CD1c-positive myeloid dendritic cell (primary cell): ENCODE measurements at regions not wholly inside any gene's neighbourhood (a gene's known extent, or its start where the extent isn't known, plus 50 kb on each side); places are given as distances from the start of the nearest gene placed in this dataset.
"Not testable (repeated sequence)": the region's sequence is repeated elsewhere in the genome, so short reads cannot be mapped to it uniquely, and the experiment has no call there.

ENCODE experiments used
- DNase-seq: peaks from one replicate; pipeline ENCODE4 v3.0.0-alpha.2; 2016; ENCODE audit errors: extremely low spot score

DNA sequence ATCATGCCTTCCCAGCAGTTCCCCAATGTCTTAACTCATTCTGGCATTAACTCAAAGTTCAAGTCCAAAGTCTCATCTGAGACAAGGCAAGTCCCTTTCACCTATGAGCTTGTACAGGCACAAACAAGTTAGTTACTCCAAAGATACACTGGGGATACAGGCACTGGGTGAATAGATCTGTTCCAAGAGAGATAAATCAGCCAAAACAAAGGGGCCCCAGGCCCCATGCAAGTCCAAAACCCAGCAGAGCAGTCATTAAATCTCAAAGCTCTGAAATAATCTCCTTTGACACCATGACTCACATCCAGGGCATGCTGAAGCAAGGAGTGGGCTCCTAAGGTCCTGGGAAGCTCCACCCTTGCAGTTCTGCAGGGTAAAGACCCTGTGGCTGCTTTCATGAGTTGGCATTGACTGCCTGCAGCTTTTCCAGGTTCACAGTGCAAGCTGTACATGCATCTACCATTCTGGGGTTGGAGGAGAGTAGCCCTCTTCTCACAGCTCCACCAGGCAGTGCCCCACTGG is 332.2 kb upstream of the KIF2B start:
- no peak for DNase-seq

DNA sequence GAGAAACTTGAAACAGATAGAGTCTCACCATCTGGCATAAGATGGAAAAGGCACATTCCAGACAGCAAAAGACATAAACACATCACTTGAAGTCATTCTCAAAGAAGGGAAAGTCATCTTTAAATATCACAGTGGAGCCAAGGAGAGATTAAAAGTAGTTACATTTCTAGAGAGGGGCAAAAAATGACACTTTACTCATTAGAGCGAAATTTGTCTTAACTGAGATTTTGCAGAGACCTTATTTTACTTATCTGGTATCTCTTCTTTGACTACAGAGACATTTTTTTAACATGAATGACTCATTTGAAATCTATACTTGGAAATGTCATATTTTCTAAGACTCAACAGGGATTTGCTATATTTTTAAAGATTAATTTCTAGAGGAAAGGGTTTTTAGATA is 339.0 kb upstream of the KIF2B start:
- DNase-seq = no peak

DNA sequence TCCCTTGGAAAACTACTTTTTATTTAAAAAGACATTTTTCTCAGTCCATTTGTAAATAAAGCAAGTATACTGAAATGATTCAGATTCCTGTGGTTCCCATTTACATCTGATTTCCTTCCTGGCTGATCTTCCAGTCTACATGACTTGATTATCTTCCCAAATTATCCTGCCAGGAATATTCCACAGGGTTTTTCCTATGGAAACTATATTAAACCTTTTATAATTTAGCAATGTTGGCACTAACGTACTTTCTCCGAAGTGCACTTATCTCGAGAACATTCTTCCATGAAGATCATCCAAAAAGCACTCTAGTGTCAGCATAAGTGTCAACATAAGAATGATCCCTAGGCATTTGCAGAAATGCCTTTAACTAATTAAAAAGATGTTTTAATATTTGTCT is 347.7 kb upstream of the KIF2B start:
- no peak for DNase-seq

DNA sequence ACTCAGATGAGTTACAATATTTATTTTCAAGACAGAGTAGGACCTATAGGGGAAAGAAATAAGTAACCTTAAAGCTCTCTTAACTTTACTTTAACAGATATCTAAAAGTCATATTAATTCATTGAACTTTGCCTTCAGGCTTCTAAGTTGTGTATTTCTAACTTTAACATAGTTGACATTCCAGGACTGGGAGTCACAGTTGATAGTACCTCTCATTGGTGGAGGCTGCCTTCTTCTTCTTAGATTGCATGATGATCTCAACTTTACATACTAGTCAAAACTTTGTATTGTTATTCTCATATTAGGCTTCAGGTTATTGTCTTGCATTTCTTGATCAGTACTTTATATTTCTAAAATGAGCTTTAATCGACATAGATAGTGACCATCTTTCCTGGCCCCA is 350.1 kb upstream of the KIF2B start:
- no peak for DNase-seq

DNA sequence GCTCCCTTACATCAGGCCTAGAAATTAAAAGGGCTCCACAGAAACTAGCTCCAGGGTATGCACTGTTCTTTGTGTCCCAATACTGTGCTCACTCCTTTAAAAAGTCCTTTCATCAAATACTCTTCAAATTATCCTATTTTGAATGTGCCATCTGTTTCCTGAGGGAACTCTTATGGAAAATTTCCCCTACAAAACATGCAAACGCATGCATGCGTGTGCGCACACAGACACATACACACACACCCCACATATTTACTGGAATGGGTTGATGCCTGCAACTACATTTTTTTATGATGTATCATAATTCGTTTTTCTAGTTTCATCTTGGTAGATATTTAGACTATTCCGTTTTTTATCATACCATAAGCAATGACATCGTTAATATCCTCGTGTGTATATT is 351.2 kb upstream of the KIF2B start:
- DNase-seq = no peak

DNA sequence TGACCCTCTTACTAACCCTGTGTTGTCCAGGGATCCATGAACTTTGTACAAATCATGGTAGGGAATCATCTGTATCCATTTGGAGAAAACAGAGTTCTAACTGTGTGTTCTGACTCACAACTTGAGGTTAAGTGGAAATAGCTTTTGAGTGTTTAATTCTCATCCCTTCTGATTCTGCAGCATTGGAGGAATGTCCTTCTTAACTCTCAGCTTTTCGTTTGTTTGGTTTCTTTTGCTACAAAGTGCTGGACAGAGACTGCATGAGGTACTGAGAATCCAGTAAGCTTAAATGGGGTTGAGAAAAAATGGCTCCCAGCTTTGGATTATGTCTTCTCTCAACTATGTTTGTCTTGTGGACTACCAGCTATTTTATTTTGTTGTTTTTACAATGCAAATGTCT is 352.1 kb upstream of the KIF2B start:
- DNase-seq = no peak

DNA sequence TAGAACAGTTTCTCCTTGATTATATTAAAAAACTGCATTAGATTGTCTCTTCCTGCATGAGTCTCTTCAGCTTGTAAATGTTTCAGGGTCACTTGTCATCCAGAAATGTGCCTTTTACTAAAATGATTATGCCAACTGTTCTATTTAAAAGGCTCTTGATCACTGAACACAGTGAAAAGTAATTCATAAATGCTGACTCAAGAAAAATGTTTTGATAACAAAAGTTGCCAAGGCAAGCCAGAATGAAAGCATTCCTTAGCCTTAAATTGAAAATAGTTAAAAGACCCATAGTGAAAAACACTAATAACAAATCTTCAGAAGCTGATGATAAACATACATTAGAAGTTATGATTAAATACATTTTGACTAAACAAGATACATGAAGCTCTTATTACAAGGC is 356.0 kb upstream of the KIF2B start:
- DNase-seq = no peak

DNA sequence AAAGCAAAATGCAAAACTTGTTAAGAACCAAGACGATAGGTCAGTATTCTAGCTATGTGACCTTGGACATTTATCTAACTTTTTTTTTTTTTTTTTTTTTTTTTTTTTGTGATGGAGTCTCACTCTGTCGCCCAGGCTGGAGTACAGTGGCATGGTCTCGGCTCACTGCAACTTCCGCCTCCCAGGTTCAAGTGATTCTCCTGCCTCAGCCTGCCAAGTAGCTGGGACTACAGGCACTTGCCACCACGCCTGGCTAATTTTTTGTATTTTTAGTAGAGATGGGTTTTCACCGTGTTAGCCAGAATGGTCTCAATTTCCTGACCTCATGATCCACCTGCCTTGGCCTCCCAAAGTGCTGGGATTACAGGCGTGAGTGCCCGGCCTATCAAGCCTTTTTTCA is 358.3 kb upstream of the KIF2B start:
- DNase-seq = not testable (repeated sequence)

DNA sequence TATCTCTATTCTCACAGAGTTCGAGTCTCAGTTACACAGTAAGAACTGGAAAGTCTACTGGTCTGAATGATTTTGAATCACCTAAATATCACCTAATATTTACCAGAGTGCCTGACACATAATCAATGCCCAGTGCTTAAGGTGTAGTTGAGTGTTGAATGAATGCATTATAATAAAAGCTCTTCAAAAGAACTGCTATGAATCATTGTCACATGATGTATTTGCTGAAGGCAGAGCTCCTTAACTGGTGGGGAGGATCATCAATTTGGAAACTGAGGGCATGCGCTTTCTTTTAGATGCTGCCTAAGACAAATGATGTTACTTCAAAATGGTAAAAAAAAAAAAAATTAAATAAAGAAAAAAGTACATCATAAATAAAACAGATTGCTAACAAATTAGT is 359.4 kb upstream of the KIF2B start:
- DNase-seq = no peak

DNA sequence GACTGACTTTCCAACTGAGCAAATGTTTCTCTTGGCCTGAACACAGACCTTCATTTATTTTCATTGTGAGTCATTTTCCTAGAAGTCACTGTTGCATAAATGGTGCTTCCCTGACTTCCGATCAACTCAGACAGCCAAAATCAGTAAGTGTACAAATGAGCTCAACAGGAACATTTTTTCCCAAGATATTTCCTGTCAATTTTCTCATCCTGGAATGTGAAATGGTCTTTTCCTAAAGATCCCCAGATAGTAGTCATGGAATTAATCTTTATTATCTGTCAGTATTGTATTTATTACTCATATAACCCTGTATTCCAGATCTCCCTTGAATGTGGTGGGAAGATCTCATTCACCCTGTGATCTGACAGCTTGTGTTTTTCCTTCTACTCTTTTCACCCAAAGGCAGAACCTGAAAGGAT is 360.3 kb upstream of the KIF2B start:
- DNase-seq = no peak

DNA sequence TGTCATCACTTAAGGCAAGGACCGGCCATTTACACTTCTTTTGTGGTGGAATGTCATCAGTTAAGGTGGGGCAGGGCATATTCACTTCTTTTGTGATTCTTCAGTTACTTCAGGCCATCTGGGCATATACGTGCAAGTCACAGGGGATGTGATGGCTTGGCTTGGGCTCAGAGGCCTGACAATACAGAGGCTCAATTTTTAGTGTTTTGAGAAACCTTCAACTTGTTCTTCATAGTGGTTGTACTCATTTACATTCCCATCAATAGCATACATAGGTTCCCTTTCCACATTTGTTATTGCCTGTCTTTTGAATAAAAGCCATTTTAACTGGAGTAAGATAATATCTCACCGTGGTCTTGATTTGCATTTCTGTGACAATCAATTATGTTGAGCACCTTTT is 366.8 kb upstream of the KIF2B start:
- not testable (repeated sequence) for DNase-seq

DNA sequence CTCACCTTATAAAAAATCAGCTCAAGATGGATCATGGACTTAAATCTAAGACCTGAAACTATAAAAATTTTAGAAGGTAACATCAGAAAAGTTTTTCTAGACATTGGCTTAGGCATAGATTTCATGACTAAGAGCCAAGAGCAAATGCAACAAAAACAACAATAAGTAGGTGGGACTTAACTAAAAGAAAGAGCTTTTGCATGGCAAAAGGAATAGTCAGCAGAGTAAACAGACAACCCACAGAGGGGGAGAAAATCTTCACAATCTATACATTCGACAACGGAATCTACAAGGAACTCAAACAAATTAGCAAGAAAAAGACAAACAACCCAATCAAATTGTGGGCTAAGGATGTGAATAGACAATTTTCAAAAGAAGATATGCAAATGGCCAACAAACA is 368.4 kb upstream of the KIF2B start:
- DNase-seq = no peak

DNA sequence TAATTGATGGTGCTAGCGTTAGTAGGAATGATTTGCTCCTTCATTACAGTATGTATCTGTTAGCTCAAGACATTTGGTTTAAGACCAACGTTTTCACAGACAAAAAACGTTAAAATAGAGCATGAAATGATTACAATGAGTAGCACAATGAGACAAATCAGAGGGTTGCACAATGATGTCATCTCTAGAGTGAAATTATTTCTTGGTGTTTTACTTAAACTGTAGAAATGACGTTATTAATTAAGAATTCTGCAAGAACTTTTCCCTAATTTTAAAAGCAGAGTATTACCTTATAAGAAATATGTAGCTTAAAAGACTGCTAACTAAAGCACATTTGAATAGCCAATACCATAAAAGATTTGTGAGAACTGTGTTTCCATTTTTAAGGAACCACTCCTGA is 373.4 kb upstream of the KIF2B start:
- no peak for DNase-seq

DNA sequence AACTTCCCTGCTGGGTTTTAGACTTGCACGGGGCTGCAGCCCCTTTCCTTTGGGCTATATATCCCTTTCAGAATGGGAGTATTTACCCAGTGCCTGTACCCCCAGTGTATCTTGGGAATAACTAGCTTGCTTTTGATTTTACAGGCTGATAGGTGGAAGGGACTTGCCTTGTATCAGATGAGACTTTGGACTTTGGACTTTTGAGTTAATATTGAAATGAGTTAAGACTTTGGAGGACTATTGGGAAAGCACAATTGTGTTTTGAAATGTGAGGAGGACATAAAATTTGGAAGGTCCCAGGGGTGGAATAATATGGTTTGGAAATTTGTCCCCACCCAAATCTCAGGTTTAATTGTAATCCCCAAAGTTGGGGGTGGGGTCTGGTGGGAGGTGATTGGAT is 393.8 kb upstream of the KIF2B start:
- no peak for DNase-seq

DNA sequence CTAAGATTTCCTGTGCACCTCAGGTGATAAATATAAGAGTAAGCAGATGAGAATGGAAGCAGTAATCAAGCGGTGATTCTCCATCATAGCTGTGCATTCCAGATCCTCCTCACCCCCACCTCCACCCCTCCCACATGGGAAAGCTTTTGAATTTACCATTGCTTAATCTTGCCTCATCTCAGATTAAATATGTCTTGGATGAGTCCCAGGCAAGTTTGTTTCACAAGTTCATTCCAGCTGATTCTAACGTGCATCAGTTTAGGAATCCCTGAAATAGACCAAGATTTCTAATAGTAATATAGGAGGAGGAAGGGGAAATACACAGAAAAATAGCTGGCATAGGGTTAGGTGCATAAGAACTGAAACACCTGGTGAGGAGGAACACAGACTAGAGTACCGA is 396.2 kb upstream of the KIF2B start:
- DNase-seq = no peak

DNA sequence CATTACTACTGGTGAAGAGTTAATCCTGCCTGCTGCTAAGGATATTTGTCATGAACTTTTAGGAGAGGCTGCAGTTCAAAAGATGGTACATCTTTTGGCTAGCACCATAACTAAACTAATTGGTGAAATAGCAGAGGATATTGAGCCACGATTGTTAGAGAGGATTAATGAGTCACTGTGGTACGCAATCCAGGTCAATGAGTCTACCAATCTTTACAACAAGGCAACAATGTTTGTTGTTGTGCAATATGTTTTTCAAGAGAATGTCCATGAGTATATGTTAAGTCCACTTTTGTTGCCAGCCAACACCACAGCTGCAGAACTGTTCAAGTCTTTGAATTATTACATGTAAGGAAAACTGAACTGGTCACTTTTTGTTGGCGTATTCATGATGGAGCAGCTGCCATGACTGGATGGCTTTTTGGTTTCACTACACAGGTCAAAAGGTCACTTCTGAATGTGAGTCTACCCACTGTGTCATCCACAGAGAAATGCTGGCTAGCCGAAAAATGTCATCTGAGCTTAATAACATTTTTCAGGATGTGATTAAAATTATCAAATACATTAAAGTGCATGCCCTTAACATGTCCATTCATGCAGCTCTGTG is 402.6 kb upstream of the KIF2B start:
- DNase-seq = no peak

DNA sequence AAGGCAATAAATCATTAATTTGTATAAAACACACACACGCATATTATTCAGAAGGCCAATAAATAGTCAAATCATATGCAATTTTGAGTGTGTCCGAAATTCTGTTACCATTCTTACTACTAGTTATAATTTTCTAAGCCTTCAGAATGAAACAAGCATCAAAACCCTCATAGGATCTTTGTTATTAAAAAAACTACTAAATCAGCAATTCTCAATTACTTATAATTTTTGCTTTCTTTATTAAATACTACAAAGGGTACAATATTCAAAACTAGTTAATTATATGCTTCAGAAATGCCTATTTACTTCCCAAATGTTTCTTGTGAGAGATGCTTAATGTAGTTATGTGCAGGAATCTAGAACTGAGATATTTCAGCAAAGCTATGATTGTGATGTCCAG is 413.1 kb upstream of the KIF2B start:
- no peak for DNase-seq

DNA sequence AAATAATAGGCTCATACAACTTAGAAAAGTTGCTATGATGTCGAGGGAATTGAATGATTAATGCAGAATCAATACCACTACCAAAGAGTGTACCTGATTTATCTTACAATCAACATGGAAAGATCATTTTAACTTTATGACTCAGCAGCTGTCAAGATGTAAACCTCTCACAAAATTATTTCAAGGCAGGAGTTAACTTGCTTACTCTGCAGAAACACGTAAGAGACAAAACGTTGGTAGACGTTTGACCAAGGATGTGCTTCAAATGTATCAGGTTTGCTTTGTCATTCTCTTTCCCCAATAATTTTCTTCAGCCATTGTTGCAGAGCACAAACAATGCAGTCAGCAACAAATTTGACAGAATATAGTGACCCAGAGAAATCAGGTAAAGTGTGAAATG is 415.8 kb upstream of the KIF2B start:
- no peak for DNase-seq

DNA sequence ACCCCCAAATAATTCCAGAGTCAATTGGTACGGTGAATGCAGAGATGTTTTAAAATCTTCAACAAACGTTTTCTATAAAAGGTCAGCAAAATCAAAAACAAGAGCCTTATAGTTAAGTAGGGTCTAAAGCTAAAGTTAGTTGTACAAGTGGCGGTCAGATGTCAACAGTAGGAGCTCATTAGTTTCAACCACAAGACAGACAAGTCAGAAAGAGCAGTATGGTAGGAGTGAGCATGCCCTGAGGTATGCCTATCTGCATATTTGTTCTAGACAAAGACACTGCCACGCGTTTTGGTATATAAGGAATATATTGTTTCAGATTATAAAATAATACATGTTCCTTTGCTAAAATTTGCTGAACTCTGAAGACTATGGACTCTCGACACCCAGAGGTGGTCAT is 431.5 kb upstream of the KIF2B start:
- DNase-seq = no peak

DNA sequence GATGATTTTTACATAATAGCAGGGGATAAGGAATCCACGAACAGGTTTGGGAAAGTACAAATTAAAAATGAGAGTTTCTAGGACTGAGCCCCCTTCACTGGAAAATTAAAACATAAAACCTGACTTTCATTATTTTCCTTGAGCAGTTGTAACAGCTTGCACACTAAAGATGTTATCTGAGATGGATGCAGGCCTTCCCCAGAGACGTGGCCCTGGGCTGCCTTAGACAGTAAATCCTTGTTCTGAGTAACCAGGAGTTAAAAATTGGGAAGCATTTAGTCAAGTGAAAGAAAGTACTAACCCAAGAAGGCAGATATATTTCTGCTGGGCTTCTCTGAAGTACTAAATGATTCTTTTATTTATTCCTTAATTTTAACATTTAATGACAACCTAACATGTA is 432.2 kb upstream of the KIF2B start:
- no peak for DNase-seq

DNA sequence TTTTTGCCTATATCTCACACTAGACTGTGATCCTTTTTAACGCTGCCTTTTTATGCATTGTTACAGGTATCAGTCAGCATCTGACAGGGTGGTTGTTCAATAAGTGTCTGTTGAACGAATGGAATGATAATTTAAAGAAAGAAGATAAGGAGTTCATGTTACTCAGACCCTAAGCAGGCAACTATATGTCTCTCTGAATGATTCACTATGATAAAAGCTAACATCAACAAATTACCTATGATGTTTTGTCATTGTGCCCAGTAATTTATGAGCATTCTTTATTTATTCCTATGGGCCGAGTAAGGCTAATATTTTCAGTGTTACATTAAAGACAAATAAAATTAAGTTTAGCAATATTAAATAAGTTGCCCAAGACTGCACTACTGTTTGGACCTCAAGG is 435.0 kb upstream of the KIF2B start:
- no peak for DNase-seq

DNA sequence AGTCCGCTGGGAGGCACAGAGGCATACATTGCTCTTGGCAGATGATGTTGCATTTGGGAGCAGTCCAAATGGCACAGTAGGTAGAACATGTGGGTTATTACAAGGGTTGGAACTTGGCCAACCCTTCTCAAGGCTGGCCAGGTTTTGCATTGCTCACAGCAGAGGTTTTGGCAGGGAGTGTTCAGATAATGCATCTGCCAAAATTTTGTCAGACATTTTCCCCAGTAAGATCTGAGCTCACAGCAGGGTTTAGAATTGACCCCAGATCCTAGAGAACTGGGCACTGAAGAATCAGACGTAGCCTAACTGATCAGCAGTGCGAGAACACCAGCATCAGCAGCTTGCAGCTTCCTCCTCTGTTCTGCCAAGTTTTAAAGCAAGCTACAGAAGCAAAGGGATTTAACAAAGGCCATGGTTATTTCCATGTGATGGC is 468.8 kb upstream of the KIF2B start:
- no peak for DNase-seq

DNA sequence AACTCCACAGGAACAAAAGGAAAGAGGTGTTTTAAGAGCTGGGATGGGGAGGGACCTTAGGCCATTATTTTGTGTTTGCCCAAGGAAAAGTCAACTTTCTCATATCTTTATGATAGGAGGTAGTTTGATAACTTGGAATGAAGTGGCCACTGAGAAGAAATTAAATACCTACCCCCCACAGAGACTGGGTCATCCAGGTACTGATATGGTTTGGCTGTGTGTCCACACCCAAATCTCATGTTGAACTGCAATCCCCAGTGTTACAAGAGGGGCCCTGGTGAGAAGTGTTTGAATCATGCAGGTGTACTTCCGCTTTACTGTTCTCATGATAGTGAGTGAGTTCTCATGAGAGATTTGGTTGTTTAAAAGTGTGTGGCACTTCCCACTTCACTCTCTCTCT is 477.9 kb upstream of the KIF2B start:
- no peak for DNase-seq

DNA sequence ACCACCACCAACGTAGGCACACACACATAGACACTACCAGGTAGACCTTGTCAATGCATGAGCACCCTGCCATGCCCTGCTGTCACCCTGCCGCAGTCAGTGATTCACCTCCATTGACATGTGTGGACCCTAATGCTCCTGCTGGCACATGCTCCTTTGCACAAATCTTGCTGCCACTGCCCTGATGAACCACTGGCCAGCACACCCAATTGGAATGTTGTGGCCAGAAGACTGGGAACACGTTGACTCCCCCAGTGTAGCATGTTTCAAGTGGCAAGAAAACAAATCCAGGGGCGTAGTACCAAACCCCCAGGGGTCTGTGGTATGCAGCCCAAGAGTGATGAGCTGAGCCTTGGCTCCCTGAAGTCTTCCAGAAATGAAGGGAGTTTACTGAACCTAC is 486.4 kb upstream of the KIF2B start:
- DNase-seq = no peak
